ENCODE measurements at regions not wholly inside any gene's neighbourhood (a gene's known extent, or its start where the extent isn't known, plus 50 kb on each side); places are given as distances from the start of the nearest gene placed in this dataset.

DNA sequence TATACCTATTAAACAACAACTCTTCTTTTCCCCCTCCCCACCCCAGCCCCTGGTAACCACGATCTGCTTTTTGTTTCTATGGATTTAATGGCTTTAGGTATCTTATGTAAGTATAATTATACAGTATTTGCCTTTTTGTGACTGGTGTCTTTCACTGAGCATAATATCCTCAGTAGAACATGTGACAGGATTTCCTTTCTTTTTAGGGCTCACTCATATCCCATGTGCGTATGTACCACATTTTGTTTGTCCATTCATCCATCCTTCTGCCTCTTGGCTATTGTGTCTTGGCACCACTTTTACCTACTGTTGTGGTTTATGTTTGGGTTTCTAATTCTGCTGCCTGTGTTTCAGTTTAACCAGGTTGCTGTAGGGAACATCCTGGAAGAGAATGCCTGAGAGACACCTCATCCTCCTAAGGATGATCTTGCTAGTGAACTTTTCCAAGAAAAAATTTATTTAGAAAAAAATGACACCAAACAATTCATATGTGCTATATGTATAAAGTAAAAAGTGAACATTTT lies 77.6 kb upstream of the SESN3 start:
- Histone ChIP-seq H3K27ac (ENCODE audit: low read length) (no peak overlapping the region), H3K4me3 (ENCODE audit: low read length) (no peak overlapping the region), H3K4me1 (ENCODE audit: insufficient read depth, low read length) (no peaks in the 10 kb centered on the region; the same call in 1 of the 2 replicates), H3K9me3 (ENCODE audit: insufficient read depth, low read depth, low read length) (no peaks in the 10 kb centered on the region), H3K27me3 (ENCODE audit: insufficient read depth, low read length) (no peaks in the 10 kb centered on the region), H3K9ac (ENCODE audit: low read depth, low read length) (no peak overlapping the region), H3K36me3 (ENCODE audit: insufficient read depth, low read depth, low read length) (no peaks in the 10 kb centered on the region)

DNA sequence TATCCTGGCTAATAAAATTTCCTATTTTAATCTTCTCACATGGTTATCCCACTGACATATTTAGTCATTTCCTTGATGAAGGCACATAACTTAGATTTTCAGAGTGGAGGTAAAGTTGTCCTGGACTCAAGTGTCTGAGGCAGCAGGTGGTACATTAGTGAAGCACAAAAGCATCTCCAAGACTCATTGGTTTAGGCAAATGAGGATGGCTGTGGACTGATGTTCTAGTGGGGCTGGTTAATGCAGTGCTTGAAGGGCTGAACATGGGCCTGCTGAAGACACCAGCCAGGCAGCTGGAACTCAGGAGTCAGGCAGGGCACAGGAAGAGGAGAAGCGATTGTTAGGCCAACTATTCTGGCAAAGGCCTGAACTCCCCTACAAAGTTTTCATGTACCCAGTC lies 76.3 kb upstream of the SESN3 start:
- H3K36me3 ChIP-seq (ENCODE audit: insufficient read depth, low read depth, low read length): no peaks in the 10 kb centered on the region
- no peak overlapping the region for H3K27ac ChIP-seq (ENCODE audit: low read length)
- no peaks in the 10 kb centered on the region; the same call in 1 of the 2 replicates for H3K4me1 ChIP-seq (ENCODE audit: insufficient read depth, low read length)
- no peak overlapping the region for H3K4me3 ChIP-seq (ENCODE audit: low read length)
- no peaks in the 10 kb centered on the region for H3K9me3 ChIP-seq (ENCODE audit: insufficient read depth, low read depth, low read length)
- no peaks in the 10 kb centered on the region for H3K27me3 ChIP-seq (ENCODE audit: insufficient read depth, low read length)
- no peak overlapping the region for H3K9ac ChIP-seq (ENCODE audit: low read depth, low read length)

DNA sequence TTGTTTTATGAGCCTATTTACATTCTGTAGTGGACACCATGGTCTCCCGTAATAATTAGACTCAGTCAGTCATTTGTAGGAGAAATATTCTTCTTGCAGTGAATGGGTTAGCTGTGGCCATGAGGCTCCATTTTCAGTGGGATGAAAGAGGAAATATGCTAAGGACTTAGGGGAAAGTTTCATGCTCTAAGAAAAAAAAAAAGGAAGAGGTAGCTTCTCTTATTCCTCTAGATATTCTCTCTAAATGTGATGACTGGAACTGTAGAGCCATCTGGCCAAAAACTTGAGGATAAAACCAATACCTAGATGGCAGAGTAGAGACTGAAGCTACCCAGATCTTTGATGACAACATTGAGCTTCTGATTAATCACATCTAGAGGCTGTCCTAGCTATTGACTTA lies 75.8 kb upstream of the SESN3 start:
- H3K4me3 ChIP-seq (ENCODE audit: low read length): no peak overlapping the region
- H3K36me3 ChIP-seq (ENCODE audit: insufficient read depth, low read depth, low read length): no peaks in the 10 kb centered on the region
- no peak overlapping the region for H3K9ac ChIP-seq (ENCODE audit: low read depth, low read length)
- H3K27ac ChIP-seq (ENCODE audit: low read length): no peak overlapping the region
- H3K9me3 ChIP-seq (ENCODE audit: insufficient read depth, low read depth, low read length): no peaks in the 10 kb centered on the region
- H3K4me1 ChIP-seq (ENCODE audit: insufficient read depth, low read length): no peaks in the 10 kb centered on the region; the same call in 1 of the 2 replicates
- no peaks in the 10 kb centered on the region for H3K27me3 ChIP-seq (ENCODE audit: insufficient read depth, low read length)

DNA sequence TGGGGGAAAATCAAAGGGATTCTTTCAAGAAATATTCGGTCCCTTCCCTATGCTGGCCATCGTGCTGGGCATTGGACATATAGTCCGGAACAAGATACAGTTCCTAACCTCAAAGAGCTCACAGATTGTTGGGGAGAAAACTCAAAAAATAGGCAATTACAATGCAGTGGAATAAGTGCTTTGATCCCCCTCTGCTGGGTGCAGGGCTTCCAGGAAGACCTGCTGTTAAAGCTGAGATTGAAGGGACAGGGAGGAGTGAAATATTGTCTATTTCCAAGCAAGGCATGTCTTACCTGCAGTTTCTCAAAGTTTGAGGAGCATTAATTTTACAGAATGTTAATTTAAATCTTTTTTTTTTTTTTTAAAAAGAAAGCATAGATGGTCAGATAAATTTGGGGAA lies 75.1 kb upstream of the SESN3 start:
- Histone ChIP-seq H3K27me3 (ENCODE audit: insufficient read depth, low read length) (no peaks in the 10 kb centered on the region), H3K4me3 (ENCODE audit: low read length) (no peak overlapping the region), H3K27ac (ENCODE audit: low read length) (no peak overlapping the region), H3K36me3 (ENCODE audit: insufficient read depth, low read depth, low read length) (no peaks in the 10 kb centered on the region), H3K9ac (ENCODE audit: low read depth, low read length) (no peak overlapping the region), H3K9me3 (ENCODE audit: insufficient read depth, low read depth, low read length) (no peaks in the 10 kb centered on the region), H3K4me1 (ENCODE audit: insufficient read depth, low read length) (no peaks in the 10 kb centered on the region; the same call in 1 of the 2 replicates)

DNA sequence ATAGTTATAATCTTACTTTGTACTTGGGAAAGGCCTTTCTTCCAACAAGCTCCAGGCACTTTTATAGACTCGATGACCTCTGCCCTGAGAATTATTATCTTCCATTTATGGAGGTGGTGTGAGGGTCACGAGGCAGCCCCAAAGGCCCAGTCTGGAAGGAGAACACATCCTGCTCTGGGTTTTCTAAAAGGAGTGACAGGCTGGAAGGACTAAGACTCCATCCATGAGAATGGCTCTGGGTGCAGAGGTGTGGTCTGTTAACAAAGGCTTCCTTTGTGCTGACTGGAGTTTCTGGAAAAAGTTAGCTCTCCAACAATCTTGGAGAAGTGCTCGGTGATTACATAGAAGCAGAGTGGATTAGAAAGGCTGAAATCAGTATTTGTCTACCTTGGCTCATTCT lies 74.7 kb upstream of the SESN3 start:
- H3K4me3 ChIP-seq (ENCODE audit: low read length): no peak overlapping the region
- no peaks in the 10 kb centered on the region; the same call in 1 of the 2 replicates for H3K4me1 ChIP-seq (ENCODE audit: insufficient read depth, low read length)
- H3K27ac ChIP-seq (ENCODE audit: low read length): no peak overlapping the region
- H3K36me3 ChIP-seq (ENCODE audit: insufficient read depth, low read depth, low read length): no peaks in the 10 kb centered on the region
- no peaks in the 10 kb centered on the region for H3K9me3 ChIP-seq (ENCODE audit: insufficient read depth, low read depth, low read length)
- no peak overlapping the region for H3K9ac ChIP-seq (ENCODE audit: low read depth, low read length)
- H3K27me3 ChIP-seq (ENCODE audit: insufficient read depth, low read length): no peaks in the 10 kb centered on the region

DNA sequence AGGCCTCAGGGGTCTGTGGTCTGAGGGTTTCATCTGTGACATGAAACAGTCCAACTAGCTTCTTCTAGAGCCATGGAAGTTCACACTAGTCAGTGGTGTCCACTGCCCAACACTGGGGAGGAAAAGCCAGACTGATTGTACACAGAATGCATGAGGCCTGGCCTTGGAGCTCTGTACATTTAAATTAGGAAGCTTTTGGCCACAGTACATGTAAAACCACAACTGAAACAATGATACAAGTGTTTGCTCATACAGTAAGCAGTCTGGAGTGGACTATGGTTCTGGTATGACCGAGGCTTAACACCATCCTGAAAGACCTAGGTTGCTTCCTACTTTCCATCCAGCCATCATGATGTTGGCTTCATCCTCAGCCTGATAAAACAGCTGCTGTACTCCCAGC lies 73.8 kb upstream of the SESN3 start:
- H3K27ac ChIP-seq (ENCODE audit: low read length): no peak overlapping the region
- peaks cover 3% of the 10 kb centered on the region; the same call in 1 of the 2 replicates for H3K4me1 ChIP-seq (ENCODE audit: insufficient read depth, low read length)
- H3K4me3 ChIP-seq (ENCODE audit: low read length): no peak overlapping the region
- no peaks in the 10 kb centered on the region for H3K27me3 ChIP-seq (ENCODE audit: insufficient read depth, low read length)
- H3K36me3 ChIP-seq (ENCODE audit: insufficient read depth, low read depth, low read length): no peaks in the 10 kb centered on the region
- H3K9me3 ChIP-seq (ENCODE audit: insufficient read depth, low read depth, low read length): no peaks in the 10 kb centered on the region
- H3K9ac ChIP-seq (ENCODE audit: low read depth, low read length): no peak overlapping the region

DNA sequence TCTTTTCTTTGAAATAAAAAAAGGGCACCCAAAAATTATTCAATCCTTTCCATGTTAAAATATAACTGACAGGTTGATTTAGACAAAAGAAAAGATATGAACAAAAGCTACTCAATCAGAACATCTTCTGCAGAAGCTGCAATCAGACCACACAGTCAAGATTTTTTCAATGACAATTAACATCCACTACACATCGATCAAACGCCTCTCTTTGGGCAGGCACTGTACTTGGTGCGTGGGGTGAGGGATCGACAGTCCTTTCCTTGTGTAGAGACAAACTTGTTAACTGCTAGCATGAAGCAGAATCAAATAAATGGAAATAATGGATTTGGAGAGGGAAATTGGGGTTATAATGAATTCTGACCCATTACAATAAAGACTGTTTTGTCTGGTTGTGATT lies 71.2 kb upstream of the SESN3 start:
- H3K9me3 ChIP-seq (ENCODE audit: insufficient read depth, low read depth, low read length): no peaks in the 10 kb centered on the region
- no peaks in the 10 kb centered on the region for H3K27me3 ChIP-seq (ENCODE audit: insufficient read depth, low read length)
- H3K4me1 ChIP-seq (ENCODE audit: insufficient read depth, low read length): peaks cover 16% of the 10 kb centered on the region
- no peaks in the 10 kb centered on the region for H3K36me3 ChIP-seq (ENCODE audit: insufficient read depth, low read depth, low read length)
- no peak overlapping the region for H3K27ac ChIP-seq (ENCODE audit: low read length)
- no peak overlapping the region for H3K9ac ChIP-seq (ENCODE audit: low read depth, low read length)
- H3K4me3 ChIP-seq (ENCODE audit: low read length): no peak overlapping the region

DNA sequence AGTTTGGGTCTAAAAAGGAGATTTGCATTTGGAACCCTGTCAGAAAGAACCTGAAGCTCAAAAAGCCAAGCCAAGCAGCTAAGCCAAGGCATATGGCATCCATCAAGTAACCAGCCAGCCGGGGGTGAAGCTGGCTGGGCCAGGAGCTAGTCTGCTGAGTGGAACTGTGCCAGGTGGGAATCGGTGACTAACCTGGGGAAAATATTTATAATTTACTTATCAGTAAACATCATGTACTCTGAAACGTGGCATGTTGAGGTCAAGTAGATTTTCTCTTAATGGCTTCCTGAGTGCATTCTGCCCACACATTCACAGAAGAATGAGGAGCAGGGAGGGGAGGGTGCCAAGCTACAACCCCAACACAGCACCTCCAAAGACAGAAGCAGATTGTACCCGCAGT lies 70.5 kb upstream of the SESN3 start:
- H3K27ac ChIP-seq (ENCODE audit: low read length): no peak overlapping the region
- no peaks in the 10 kb centered on the region for H3K27me3 ChIP-seq (ENCODE audit: insufficient read depth, low read length)
- H3K36me3 ChIP-seq (ENCODE audit: insufficient read depth, low read depth, low read length): no peaks in the 10 kb centered on the region
- H3K4me1 ChIP-seq (ENCODE audit: insufficient read depth, low read length): peaks cover 16% of the 10 kb centered on the region
- H3K9ac ChIP-seq (ENCODE audit: low read depth, low read length): no peak overlapping the region
- H3K4me3 ChIP-seq (ENCODE audit: low read length): no peak overlapping the region
- H3K9me3 ChIP-seq (ENCODE audit: insufficient read depth, low read depth, low read length): no peaks in the 10 kb centered on the region

DNA sequence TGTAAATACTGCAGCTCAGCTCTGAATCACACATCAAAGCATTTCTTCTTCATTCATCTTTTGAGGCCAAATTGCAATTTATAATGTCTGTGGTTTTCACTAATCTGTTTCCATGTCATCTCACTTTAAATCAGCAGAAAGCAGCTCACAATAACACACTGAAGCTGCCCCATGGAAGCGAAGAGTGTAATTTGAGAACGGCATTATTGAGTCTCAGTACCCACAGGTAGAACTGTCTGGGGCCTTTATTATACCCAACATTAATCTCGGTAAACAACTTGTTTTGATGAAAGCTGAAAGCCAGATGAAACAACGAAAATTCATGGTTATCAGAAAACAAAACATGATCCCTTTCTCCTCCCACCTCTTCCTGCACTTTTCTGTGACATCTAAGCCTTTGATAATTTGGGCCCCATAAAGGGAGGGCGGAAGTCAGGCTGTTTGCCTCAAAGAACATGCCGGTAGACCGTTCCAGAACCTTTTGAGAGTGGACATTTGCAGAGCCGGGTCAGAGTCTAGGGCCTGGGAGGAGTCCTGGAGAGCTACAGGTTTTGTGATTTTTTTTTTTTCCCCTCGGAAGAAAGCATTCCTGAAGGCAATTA lies 68.2 kb upstream of the SESN3 start:
- Histone ChIP-seq H3K9ac (ENCODE audit: low read depth, low read length) (no peak overlapping the region), H3K4me3 (ENCODE audit: low read length) (no peak overlapping the region), H3K36me3 (ENCODE audit: insufficient read depth, low read depth, low read length) (no peaks in the 10 kb centered on the region), H3K27me3 (ENCODE audit: insufficient read depth, low read length) (no peaks in the 10 kb centered on the region), H3K27ac (ENCODE audit: low read length) (no peak overlapping the region), H3K4me1 (ENCODE audit: insufficient read depth, low read length) (peaks cover 20% of the 10 kb centered on the region), H3K9me3 (ENCODE audit: insufficient read depth, low read depth, low read length) (no peaks in the 10 kb centered on the region)

DNA sequence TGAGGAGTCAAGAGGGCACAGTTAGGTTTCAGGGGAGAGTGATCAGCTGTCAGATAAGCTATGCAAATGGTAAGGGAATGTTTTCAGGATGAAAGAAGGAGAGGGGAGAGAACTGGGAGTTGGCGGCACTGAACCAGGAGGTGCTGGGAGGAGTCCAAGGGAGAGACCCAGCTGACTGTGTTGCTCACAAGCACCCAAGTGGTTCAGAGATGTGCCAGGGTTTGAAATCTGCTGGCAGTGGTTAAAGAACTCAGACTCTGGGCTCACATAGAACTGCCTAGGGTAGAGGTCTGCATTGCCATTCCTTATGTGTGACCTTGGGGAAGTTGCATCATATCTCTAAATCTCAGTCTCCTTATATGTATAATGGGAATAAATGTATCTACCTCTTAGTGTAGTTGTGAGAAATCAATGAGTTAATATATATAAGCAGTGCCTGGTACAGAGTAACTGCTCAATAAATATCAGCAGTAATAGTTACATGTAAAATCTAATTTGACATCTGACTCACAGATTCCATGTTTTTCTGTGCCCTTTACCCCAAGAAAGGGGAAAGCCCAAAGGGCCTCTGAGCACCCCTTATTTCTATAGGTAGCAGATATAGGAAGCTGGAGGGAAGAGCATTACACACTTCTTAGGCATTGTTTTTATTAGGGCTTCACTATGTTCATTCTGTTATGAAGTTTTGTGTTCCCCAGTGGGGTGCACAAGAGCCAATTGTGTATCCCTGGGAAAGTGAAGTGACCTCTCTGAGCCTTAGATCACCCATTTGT lies 66.9 kb upstream of the SESN3 start:
- no peak overlapping the region for H3K9ac ChIP-seq (ENCODE audit: low read depth, low read length)
- no peaks in the 10 kb centered on the region for H3K27me3 ChIP-seq (ENCODE audit: insufficient read depth, low read length)
- H3K36me3 ChIP-seq (ENCODE audit: insufficient read depth, low read depth, low read length): no peaks in the 10 kb centered on the region
- H3K9me3 ChIP-seq (ENCODE audit: insufficient read depth, low read depth, low read length): no peaks in the 10 kb centered on the region
- H3K4me1 ChIP-seq (ENCODE audit: insufficient read depth, low read length): peaks cover 22% of the 10 kb centered on the region
- H3K27ac ChIP-seq (ENCODE audit: low read length): no peak overlapping the region
- no peak overlapping the region for H3K4me3 ChIP-seq (ENCODE audit: low read length)

DNA sequence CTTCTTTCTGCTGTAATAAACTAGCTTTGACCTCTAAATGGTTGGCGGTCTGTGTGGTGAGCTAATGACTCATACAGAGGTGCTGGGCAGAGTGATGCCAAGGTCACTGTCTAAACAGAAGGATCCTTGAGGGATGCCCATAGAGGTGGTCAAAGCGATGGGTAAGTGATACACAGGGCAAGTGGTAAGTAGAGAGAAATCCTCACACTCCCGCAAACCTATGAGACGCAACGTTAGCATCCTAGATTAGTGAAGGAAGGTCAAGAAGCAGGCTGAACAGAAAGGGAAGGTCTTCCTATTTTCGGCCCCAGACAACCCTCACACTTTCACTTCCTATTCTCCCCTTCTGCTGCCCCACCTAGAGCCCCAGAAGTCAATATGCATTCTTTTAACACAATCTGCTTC lies 65.6 kb upstream of the SESN3 start:
- H3K27me3 ChIP-seq (ENCODE audit: insufficient read depth, low read length): no peaks in the 10 kb centered on the region
- no peak overlapping the region for H3K27ac ChIP-seq (ENCODE audit: low read length)
- no peaks in the 10 kb centered on the region for H3K9me3 ChIP-seq (ENCODE audit: insufficient read depth, low read depth, low read length)
- no peaks in the 10 kb centered on the region for H3K36me3 ChIP-seq (ENCODE audit: insufficient read depth, low read depth, low read length)
- peaks cover 31% of the 10 kb centered on the region for H3K4me1 ChIP-seq (ENCODE audit: insufficient read depth, low read length)
- no peak overlapping the region for H3K4me3 ChIP-seq (ENCODE audit: low read length)
- H3K9ac ChIP-seq (ENCODE audit: low read depth, low read length): no peak overlapping the region; the same call in 1 of the 2 replicates

DNA sequence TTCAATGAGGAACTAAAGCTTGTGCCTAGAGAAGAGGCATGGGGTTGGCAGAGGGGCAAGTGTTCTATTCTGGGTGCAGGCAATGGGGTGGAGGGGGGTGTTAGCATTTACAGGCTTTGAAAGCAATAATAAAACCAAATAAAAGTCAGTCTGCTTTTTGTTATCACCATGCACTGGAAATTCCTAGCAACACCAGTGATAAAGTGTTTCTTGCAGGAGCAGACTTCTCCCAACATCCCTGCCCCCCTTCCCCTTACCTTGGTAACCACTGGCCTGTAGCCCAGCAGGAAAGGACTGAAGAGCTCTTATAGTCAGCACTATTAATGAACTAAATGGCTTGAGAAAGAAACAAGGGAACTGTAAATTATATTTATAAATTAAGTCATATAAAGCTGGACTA lies 65.2 kb upstream of the SESN3 start:
- Histone ChIP-seq H3K9ac (ENCODE audit: low read depth, low read length) (no peak overlapping the region), H3K27ac (ENCODE audit: low read length) (no peak overlapping the region), H3K9me3 (ENCODE audit: insufficient read depth, low read depth, low read length) (no peaks in the 10 kb centered on the region), H3K4me1 (ENCODE audit: insufficient read depth, low read length) (peaks cover 31% of the 10 kb centered on the region), H3K36me3 (ENCODE audit: insufficient read depth, low read depth, low read length) (no peaks in the 10 kb centered on the region), H3K27me3 (ENCODE audit: insufficient read depth, low read length) (no peaks in the 10 kb centered on the region), H3K4me3 (ENCODE audit: low read length) (no peak overlapping the region)

Data from iPS-20b (cell line).